ENCODE measurements at regions not wholly inside any gene's neighbourhood (a gene's known extent, or its start where the extent isn't known, plus 50 kb on each side); places are given as distances from the start of the nearest gene placed in this dataset.

DNA sequence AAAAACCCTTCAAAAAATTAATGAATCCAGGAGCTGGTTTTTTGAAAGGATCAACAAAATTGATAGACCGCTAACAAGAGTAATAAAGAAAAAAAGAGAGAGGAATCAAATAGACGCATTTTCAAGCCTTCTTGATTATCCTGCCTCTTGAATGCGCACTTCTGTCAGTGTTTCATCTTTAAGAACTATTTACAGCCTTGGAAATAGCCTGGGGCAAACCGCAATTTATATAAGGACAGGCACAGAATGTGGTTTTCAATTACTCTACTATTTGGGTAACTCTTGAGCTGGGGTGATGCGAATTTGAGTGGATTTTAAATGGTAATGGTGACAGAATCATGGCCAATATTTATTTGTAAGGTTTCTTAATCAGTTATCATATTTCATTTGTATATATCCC, 179.1 kb upstream of the OTX2 start:
- POLR2A ChIA-PET = no interaction called here
- CTCF ChIA-PET (ENCODE audit: low intra/inter-chr PET ratio) = no interaction called here
- no TSS peak for BruUV-seq (replicated peaks)
- in situ Hi-C loops (cut with MboI) (no loop called here), intact Hi-C loops (cut with micrococcal nuclease) (no loop called here)
- H3K9me1 ChIP-seq (ENCODE audit: control insufficient read depth, insufficient read depth, low read length) = no peaks in the 10 kb centered on the region
- H3K27ac ChIP-seq (ENCODE audit: extremely low read depth, low read depth, low read length) = no peak overlapping the region
- H3K27me3 ChIP-seq (ENCODE audit: control insufficient read depth in 2 of 2, insufficient read depth in 2 of 2, low read length in 2 of 2) = no peaks in the 10 kb centered on the region
- H4K20me1 ChIP-seq (replicated peaks; ENCODE audit: control insufficient read depth, insufficient read depth, low read length) = no peaks in the 10 kb centered on the region
- no peak overlapping the region for H3K9ac ChIP-seq (ENCODE audit: insufficient read depth in 1 of 2, low read depth in 2 of 2, low read length in 2 of 2)
- no peak overlapping the region for H2AFZ ChIP-seq (ENCODE audit: low read depth, low read length)
- WGBS (ENCODE audit: insufficient coverage, low coverage, missing lambda C conversion rate) = 74% methylated on average over 4 of the region's 5 CpGs
- peaks cover 50% of the 10 kb centered on the region for H3K79me2 ChIP-seq (ENCODE audit: control insufficient read depth, insufficient read depth, low read length)
- H3K4me1 ChIP-seq (replicated peaks in 1 of 2; ENCODE audit: control insufficient read depth in 2 of 2, insufficient read depth in 2 of 2, low read length in 2 of 2) = peaks cover 0 to 5% of the 10 kb centered on the region in 2 experiments; a peak in 3 of 5 replicates
- 0 out of 3 replicates have a peak, but pooled peaks cover 5% of the 10 kb centered on the region for H3K36me3 ChIP-seq (ENCODE audit: control insufficient read depth, insufficient read depth, low read length)
- ATAC-seq (no peak), DNase-seq (ENCODE audit: extremely low read depth in 1 of 4, low spot score in 3 of 4) (no peak), FAIRE-seq (no peak)
- H3K4me2 ChIP-seq (ENCODE audit: insufficient read depth, low read length) = no peak overlapping the region
- peaks cover 6% of the 10 kb centered on the region for H3K9me3 ChIP-seq (replicated peaks; ENCODE audit: control insufficient read depth, insufficient read depth, low read depth, low read length)
- H3K4me3 ChIP-seq = no peak overlapping the region
- TF ChIP-seq, protein P1, sequence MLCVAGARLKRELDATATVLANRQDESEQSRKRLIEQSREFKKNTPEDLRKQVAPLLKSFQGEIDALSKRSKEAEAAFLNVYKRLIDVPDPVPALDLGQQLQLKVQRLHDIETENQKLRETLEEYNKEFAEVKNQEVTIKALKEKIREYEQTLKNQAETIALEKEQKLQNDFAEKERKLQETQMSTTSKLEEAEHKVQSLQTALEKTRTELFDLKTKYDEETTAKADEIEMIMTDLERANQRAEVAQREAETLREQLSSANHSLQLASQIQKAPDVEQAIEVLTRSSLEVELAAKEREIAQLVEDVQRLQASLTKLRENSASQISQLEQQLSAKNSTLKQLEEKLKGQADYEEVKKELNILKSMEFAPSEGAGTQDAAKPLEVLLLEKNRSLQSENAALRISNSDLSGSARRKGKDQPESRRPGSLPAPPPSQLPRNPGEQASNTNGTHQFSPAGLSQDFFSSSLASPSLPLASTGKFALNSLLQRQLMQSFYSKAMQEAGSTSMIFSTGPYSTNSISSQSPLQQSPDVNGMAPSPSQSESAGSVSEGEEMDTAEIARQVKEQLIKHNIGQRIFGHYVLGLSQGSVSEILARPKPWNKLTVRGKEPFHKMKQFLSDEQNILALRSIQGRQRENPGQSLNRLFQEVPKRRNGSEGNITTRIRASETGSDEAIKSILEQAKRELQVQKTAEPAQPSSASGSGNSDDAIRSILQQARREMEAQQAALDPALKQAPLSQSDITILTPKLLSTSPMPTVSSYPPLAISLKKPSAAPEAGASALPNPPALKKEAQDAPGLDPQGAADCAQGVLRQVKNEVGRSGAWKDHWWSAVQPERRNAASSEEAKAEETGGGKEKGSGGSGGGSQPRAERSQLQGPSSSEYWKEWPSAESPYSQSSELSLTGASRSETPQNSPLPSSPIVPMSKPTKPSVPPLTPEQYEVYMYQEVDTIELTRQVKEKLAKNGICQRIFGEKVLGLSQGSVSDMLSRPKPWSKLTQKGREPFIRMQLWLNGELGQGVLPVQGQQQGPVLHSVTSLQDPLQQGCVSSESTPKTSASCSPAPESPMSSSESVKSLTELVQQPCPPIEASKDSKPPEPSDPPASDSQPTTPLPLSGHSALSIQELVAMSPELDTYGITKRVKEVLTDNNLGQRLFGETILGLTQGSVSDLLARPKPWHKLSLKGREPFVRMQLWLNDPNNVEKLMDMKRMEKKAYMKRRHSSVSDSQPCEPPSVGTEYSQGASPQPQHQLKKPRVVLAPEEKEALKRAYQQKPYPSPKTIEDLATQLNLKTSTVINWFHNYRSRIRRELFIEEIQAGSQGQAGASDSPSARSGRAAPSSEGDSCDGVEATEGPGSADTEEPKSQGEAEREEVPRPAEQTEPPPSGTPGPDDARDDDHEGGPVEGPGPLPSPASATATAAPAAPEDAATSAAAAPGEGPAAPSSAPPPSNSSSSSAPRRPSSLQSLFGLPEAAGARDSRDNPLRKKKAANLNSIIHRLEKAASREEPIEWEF (CRISPR knock-in tag; IDR thresholded peaks at IDR 0.05) = no peak
- TF ChIP-seq RBM14 (IDR thresholded peaks at IDR 0.05; ENCODE audit: borderline replicate concordance, insufficient read depth, low read depth, low read length) = no peak
- TF ChIP-seq, protein P2, sequence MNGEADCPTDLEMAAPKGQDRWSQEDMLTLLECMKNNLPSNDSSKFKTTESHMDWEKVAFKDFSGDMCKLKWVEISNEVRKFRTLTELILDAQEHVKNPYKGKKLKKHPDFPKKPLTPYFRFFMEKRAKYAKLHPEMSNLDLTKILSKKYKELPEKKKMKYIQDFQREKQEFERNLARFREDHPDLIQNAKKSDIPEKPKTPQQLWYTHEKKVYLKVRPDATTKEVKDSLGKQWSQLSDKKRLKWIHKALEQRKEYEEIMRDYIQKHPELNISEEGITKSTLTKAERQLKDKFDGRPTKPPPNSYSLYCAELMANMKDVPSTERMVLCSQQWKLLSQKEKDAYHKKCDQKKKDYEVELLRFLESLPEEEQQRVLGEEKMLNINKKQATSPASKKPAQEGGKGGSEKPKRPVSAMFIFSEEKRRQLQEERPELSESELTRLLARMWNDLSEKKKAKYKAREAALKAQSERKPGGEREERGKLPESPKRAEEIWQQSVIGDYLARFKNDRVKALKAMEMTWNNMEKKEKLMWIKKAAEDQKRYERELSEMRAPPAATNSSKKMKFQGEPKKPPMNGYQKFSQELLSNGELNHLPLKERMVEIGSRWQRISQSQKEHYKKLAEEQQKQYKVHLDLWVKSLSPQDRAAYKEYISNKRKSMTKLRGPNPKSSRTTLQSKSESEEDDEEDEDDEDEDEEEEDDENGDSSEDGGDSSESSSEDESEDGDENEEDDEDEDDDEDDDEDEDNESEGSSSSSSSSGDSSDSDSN (IDR thresholded peaks at IDR 0.05; ENCODE audit: borderline replicate concordance in 1 of 2, low read depth in 2 of 2, low read length in 2 of 2) = no peak
- TF ChIP-seq, protein P3, sequence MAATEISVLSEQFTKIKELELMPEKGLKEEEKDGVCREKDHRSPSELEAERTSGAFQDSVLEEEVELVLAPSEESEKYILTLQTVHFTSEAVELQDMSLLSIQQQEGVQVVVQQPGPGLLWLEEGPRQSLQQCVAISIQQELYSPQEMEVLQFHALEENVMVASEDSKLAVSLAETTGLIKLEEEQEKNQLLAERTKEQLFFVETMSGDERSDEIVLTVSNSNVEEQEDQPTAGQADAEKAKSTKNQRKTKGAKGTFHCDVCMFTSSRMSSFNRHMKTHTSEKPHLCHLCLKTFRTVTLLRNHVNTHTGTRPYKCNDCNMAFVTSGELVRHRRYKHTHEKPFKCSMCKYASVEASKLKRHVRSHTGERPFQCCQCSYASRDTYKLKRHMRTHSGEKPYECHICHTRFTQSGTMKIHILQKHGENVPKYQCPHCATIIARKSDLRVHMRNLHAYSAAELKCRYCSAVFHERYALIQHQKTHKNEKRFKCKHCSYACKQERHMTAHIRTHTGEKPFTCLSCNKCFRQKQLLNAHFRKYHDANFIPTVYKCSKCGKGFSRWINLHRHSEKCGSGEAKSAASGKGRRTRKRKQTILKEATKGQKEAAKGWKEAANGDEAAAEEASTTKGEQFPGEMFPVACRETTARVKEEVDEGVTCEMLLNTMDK (IDR thresholded peaks at IDR 0.05; ENCODE audit: borderline replicate concordance, insufficient read depth, low read depth, low read length, poor library complexity, severe bottlenecking) = no peak
- TF ChIP-seq, protein P4, sequence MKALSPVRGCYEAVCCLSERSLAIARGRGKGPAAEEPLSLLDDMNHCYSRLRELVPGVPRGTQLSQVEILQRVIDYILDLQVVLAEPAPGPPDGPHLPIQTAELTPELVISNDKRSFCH (CRISPR knock-in tag; IDR thresholded peaks at IDR 0.05) = no peak
- TF ChIP-seq, protein P4 (tag; IDR thresholded peaks at IDR 0.05) = no peak
- TF ChIP-seq, protein P5, sequence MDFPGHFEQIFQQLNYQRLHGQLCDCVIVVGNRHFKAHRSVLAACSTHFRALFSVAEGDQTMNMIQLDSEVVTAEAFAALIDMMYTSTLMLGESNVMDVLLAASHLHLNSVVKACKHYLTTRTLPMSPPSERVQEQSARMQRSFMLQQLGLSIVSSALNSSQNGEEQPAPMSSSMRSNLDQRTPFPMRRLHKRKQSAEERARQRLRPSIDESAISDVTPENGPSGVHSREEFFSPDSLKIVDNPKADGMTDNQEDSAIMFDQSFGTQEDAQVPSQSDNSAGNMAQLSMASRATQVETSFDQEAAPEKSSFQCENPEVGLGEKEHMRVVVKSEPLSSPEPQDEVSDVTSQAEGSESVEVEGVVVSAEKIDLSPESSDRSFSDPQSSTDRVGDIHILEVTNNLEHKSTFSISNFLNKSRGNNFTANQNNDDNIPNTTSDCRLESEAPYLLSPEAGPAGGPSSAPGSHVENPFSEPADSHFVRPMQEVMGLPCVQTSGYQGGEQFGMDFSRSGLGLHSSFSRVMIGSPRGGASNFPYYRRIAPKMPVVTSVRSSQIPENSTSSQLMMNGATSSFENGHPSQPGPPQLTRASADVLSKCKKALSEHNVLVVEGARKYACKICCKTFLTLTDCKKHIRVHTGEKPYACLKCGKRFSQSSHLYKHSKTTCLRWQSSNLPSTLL (IDR thresholded peaks at IDR 0.05) = no peak
- no peak for TF ChIP-seq ZNF354B (CRISPR knock-in tag; IDR thresholded peaks at IDR 0.05)

Data from K562 (cell line).